Stimulated activated CD4-positive, alpha-beta T cell treated with anti-CD3 and anti-CD28 coated beads, Interleukin-12 subunit alpha, Interleukin-12 subunit beta, amount 100 ng/mL, for 48 hours (primary cell): ENCODE measurements at regions not wholly inside any gene's neighbourhood (a gene's known extent, or its start where the extent isn't known, plus 50 kb on each side); places are given as distances from the start of the nearest gene placed in this dataset.

Source experiments
- DNase-seq, 3 donors: peaks; one replicate each; pipeline ENCODE4 v3.0.0-alpha.2; 2020; ENCODE audit warnings: low read depth in 2 of 3, low spot score in 1 of 3

GRCh38 chr6:137434640-137435039 lies 59.6 kb downstream of the OLIG3 start:
- DNase-seq: no peak

- DNase-seq: no peak
These were observed 62.1 kb downstream of the OLIG3 start for GRCh38 chr6:137432054-137432611.

GRCh38 chr6:137430954-137431353 lies 63.2 kb downstream of the OLIG3 start:
- no peak for DNase-seq

- DNase-seq: no peak
These were observed 66.4 kb downstream of the OLIG3 start for GRCh38 chr6:137427656-137428290.

GRCh38 chr6:137426007-137426689 lies 68.0 kb downstream of the OLIG3 start:
- no peak for DNase-seq

GRCh38 chr6:137424251-137424650 lies 69.9 kb downstream of the OLIG3 start:
- no peak for DNase-seq

- DNase-seq: no peak
These were observed 70.6 kb downstream of the OLIG3 start for GRCh38 chr6:137423451-137424168.

GRCh38 chr6:137417396-137417795 lies 76.8 kb downstream of the OLIG3 start:
- no peak for DNase-seq

GRCh38 chr6:137416376-137417109 lies 77.7 kb downstream of the OLIG3 start:
- no peak for DNase-seq

GRCh38 chr6:137415834-137416190 lies 78.4 kb downstream of the OLIG3 start:
- no peak for DNase-seq

GRCh38 chr6:137415127-137415833 lies 78.9 kb downstream of the OLIG3 start:
- DNase-seq: peak; percentile 27 to 70 (median 35)

GRCh38 chr6:137414599-137414998 lies 79.6 kb downstream of the OLIG3 start:
- no peak for DNase-seq

- DNase-seq: no peak
These were observed 80.7 kb downstream of the OLIG3 start for GRCh38 chr6:137413482-137413881.

GRCh38 chr6:137412562-137412961 lies 81.6 kb downstream of the OLIG3 start:
- DNase-seq: no peak

- DNase-seq: no peak
These were observed 84.9 kb downstream of the OLIG3 start for GRCh38 chr6:137409266-137409777.

GRCh38 chr6:137407816-137408215 lies 86.4 kb downstream of the OLIG3 start:
- DNase-seq: no peak

- no peak for DNase-seq
These were observed 88.4 kb downstream of the OLIG3 start for GRCh38 chr6:137405806-137406205.

GRCh38 chr6:137403855-137404254 lies 90.3 kb downstream of the OLIG3 start:
- no peak for DNase-seq

- DNase-seq: no peak
These were observed 90.8 kb downstream of the OLIG3 start for GRCh38 chr6:137403443-137403842.

GRCh38 chr6:137402143-137402680 lies 92.0 kb downstream of the OLIG3 start:
- DNase-seq: no peak
